ENCODE measurements at regions not wholly inside any gene's neighbourhood (a gene's known extent, or its start where the extent isn't known, plus 50 kb on each side); places are given as distances from the start of the nearest gene placed in this dataset.
"Not testable (repeated sequence)": the region's sequence is repeated elsewhere in the genome, so short reads cannot be mapped to it uniquely, and the experiment has no call there.

DNA sequence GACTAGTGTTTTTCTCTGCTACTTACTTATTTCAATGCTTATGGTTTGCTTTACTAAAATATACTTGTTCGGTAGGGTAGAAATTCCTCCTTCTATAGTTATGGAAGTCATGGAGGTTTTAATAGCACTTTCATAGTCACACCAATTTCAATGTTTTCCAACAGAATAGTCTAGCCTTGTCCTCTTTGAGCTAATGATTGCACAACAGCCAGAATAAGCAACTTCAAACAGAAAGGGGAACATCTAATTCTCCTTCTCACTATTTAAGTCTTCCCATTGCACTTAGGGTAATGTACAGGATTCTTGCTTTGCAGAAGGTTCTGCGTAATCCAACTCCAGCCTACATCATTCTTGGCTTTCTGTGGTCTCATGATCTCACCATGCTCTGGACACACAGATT, 287.7 kb upstream of the GCFC2 start:
- no peak overlapping the region for H3K27ac Mint-ChIP-seq
- no peak overlapping the region for H3K4me3 Mint-ChIP-seq
- H3K27me3 Mint-ChIP-seq: no peaks in the 10 kb centered on the region
- H3K4me1 Mint-ChIP-seq: no peaks in the 10 kb centered on the region
- peaks cover 5% of the 10 kb centered on the region for H3K9me3 Mint-ChIP-seq
- no peak for DNase-seq
- no peaks in the 10 kb centered on the region for H3K36me3 Mint-ChIP-seq

- H3K27me3 Mint-ChIP-seq: no peaks in the 10 kb centered on the region
- H3K36me3 Mint-ChIP-seq: no peaks in the 10 kb centered on the region
- H3K9me3 Mint-ChIP-seq: peaks cover 19% of the 10 kb centered on the region
- no peaks in the 10 kb centered on the region for H3K4me1 Mint-ChIP-seq
- no peak for DNase-seq
- no peak overlapping the region for H3K27ac Mint-ChIP-seq
- H3K4me3 Mint-ChIP-seq: no peak overlapping the region
Observed at GRCh38 chr2:75994759-75995158, 284.0 kb upstream of the GCFC2 start.

GRCh38 chr2:75988622-75989021, 277.9 kb upstream of the GCFC2 start:
- H3K27ac Mint-ChIP-seq: not testable (repeated sequence)

DNA sequence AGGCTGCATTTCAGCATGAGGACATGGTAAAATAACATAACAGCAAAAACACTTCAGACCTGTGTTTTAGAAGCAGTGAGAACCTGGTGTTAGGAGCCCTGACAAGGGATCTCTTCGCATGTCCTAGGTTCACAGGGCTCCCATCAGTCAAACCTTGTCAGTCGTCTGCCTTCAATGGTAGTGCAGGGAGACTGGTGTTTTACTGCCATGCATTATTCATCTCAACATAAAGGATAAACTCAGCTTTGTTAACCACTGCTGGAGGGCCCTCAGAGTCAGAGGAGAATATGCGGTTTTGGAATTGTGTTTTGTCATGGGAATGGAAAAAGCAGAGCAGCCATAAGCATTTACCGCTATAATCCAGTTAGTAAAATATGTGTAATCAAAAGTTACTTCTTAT, 275.9 kb upstream of the GCFC2 start:
- Mint-ChIP-seq H3K4me3 (no peak overlapping the region), H3K4me1 (no peaks in the 10 kb centered on the region), H3K27me3 (no peaks in the 10 kb centered on the region), H3K9me3 (peaks cover 11% of the 10 kb centered on the region), H3K36me3 (no peaks in the 10 kb centered on the region), H3K27ac (no peak overlapping the region)
- DNase-seq: no peak

More at GRCh38 chr2:75988622-75989021, 277.9 kb upstream of the GCFC2 start:
- H3K9me3 Mint-ChIP-seq: peaks cover 21% of the 10 kb centered on the region
- H3K4me1 Mint-ChIP-seq, H3K27me3 Mint-ChIP-seq, DNase-seq, H3K36me3 Mint-ChIP-seq, H3K4me3 Mint-ChIP-seq: not testable (repeated sequence)

DNA sequence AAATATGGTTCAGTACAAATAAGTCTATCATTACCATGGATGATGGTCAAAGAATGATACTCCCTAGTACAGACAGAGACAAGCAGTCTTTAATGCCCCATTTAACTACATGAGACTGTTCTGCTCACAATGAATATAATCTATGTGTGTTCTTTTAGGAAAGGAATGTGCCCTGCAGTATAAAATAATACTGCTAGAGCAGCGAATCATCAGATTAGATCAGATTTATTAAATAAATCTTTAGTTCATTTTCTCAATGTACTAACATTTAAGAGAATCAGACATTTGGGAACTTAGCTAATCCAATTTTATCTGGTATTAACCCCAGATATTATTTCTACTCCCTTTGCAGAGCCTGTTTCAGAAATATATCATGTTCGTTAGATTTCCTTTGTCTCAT, 272.0 kb upstream of the GCFC2 start:
- Mint-ChIP-seq H3K4me1 (no peaks in the 10 kb centered on the region), H3K9me3 (peaks cover 12% of the 10 kb centered on the region), H3K4me3 (no peak overlapping the region), H3K36me3 (no peaks in the 10 kb centered on the region), H3K27me3 (no peaks in the 10 kb centered on the region), H3K27ac (no peak overlapping the region)
- DNase-seq: no peak

DNA sequence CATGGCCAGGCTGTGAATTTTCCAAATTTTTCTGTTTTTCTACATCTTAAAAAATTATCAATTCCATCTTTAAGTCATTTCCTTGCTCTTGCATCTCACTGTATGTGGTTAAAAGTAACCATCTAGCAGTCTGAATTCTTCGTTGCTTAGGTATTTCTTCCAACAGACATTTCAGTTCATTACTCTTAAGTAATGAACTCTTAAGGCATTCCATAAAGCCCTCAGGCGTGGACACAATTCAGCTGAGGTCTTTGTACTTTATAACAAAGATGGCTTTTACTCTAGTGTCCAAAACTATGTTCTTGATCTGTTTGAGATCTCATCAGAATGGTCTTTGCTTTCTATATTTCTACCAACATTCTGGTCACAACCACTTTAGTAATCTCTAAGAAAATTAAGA, 253.9 kb upstream of the GCFC2 start:
- no peak overlapping the region for H3K4me3 Mint-ChIP-seq
- H3K4me1 Mint-ChIP-seq: no peaks in the 10 kb centered on the region
- no peaks in the 10 kb centered on the region for H3K36me3 Mint-ChIP-seq
- no peak for DNase-seq
- no peak overlapping the region for H3K27ac Mint-ChIP-seq
- H3K27me3 Mint-ChIP-seq: no peaks in the 10 kb centered on the region
- H3K9me3 Mint-ChIP-seq: no peaks in the 10 kb centered on the region

DNA sequence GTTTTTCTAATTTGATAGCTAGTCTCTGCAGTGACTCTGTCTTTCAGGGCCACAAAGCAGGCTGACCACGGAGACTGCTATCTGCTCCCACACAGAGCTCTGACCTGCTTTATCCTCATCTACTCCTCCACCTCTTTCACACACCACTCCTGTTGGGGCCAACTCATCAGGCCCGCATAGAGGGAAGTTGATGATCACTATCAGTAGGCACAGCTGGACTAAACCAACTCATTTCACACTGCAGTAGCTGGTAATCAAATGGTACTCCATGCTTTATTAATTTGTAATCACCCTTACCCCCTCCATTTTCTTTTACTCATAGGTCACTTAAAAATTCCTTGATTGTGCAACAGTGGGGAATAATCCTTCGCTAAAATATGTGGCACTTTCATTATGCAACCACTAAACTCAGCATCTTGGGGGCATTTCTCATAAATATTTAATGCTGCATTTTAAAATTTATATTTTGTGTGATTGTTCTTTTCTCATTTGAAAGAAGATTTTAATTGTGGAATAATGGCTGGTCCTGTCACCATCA, 249.8 kb upstream of the GCFC2 start:
- Mint-ChIP-seq H3K27ac (no peak overlapping the region), H3K9me3 (no peaks in the 10 kb centered on the region), H3K27me3 (no peaks in the 10 kb centered on the region), H3K4me1 (no peaks in the 10 kb centered on the region), H3K36me3 (no peaks in the 10 kb centered on the region), H3K4me3 (no peak overlapping the region)
- DNase-seq: no peak

- H3K27me3 Mint-ChIP-seq: no peaks in the 10 kb centered on the region
- no peak for DNase-seq
- H3K4me1 Mint-ChIP-seq: no peaks in the 10 kb centered on the region
- no peak overlapping the region for H3K4me3 Mint-ChIP-seq
- no peaks in the 10 kb centered on the region for H3K9me3 Mint-ChIP-seq
- H3K36me3 Mint-ChIP-seq: no peaks in the 10 kb centered on the region
- no peak overlapping the region for H3K27ac Mint-ChIP-seq
Observed at GRCh38 chr2:75959724-75960471, 249.2 kb upstream of the GCFC2 start.

DNA sequence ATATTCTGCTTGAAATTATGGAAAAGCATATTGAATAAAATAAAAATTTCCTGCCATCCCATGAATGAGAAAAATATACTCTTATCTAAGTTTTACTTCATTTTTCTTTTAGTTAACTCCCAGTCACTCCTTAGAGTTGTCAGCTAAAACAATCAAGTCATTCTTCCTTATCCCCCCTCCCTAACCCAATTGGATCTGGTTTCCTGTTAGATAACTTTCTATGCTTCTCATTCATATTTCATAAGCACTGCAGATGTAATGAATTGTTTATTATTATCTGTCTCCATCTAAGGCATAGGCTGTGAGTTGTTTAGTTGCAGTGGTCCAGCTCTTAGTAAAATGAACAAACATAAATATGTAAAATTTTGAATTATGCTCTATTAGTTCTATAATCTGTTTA, 244.0 kb upstream of the GCFC2 start:
- Mint-ChIP-seq H3K9me3 (no peaks in the 10 kb centered on the region), H3K4me1 (no peaks in the 10 kb centered on the region), H3K27me3 (no peaks in the 10 kb centered on the region), H3K27ac (no peak overlapping the region), H3K4me3 (no peak overlapping the region), H3K36me3 (no peaks in the 10 kb centered on the region)
- DNase-seq: no peak

DNA sequence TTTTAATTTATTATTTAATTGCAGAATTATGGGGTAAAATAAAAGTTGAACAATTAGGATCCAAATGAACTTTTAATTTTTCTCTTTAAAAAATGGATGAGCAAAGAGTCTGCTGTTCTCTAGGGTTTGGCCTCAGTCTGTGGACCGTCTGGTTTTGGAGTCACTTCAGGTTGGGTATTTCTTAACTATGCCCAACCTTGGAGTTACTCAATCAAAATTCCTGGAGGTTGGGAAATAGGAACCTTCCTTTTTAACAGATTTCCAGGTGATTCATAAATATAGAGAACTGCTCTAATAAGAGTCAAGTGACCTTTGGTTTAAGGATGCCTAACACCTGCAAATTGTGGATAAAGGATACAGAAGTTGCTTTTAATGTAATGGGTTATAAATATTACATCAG, 241.5 kb upstream of the GCFC2 start:
- no peaks in the 10 kb centered on the region for H3K27me3 Mint-ChIP-seq
- H3K4me3 Mint-ChIP-seq: no peak overlapping the region
- no peak for DNase-seq
- peaks cover 2% of the 10 kb centered on the region for H3K9me3 Mint-ChIP-seq
- H3K36me3 Mint-ChIP-seq: no peaks in the 10 kb centered on the region
- no peak overlapping the region for H3K27ac Mint-ChIP-seq
- H3K4me1 Mint-ChIP-seq: no peaks in the 10 kb centered on the region

DNA sequence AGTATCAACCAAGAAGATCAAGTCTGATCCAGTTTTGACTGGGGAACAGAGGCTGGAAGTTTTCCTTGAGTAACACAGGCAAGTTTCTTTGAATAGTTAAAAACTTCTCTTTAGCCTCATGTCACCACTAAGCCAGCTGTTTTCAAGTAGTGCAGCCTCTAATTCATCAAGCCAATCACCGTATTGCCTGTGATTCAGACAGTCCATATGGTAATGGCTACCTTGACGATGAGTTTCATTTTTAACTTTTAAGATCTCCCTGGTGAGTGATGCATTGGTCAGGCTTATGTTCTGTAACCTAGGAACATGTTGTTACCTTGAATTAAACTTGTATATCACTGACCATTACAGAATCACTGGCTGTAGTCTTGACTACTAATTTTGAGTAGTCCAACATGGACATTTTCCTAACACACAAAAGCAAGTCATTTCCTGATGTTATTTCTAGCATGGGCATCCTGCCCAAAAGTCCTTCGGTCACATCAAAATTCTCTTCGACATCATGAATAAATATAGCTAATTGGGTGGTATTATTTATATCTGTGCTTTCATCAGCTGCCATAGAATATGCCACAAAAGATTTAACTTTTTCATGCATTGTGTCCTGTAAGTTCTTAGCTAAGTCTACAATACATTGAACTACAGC, 238.8 kb upstream of the GCFC2 start:
- Mint-ChIP-seq H3K9me3 (peaks cover 2% of the 10 kb centered on the region), H3K4me1 (no peaks in the 10 kb centered on the region), H3K27me3 (no peaks in the 10 kb centered on the region), H3K36me3 (no peaks in the 10 kb centered on the region), H3K27ac (no peak overlapping the region), H3K4me3 (no peak overlapping the region)
- no peak for DNase-seq

DNA sequence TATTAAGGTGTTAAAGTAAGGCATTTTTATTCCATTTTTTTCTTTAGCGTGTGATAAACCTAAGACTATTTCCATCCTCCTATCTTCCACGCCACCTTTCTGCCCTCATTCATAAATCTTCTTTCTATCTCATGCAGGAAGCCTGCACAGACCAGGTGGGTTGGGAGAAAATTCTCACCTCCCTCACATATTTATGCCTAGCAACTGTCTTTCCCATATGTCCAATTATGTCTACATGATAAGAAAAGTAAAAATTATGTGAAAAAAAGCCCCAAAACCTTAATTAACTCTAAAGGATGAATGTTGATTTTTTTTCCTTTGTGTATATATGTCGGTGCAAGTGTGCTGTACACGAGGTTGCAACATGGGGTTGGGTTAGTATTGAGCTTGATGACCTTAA, 225.6 kb upstream of the GCFC2 start:
- no peak for DNase-seq
- H3K4me1 Mint-ChIP-seq: no peaks in the 10 kb centered on the region
- peaks cover 6% of the 10 kb centered on the region for H3K9me3 Mint-ChIP-seq
- H3K27me3 Mint-ChIP-seq: no peaks in the 10 kb centered on the region
- no peaks in the 10 kb centered on the region for H3K36me3 Mint-ChIP-seq
- H3K27ac Mint-ChIP-seq: no peak overlapping the region
- H3K4me3 Mint-ChIP-seq: no peak overlapping the region

DNA sequence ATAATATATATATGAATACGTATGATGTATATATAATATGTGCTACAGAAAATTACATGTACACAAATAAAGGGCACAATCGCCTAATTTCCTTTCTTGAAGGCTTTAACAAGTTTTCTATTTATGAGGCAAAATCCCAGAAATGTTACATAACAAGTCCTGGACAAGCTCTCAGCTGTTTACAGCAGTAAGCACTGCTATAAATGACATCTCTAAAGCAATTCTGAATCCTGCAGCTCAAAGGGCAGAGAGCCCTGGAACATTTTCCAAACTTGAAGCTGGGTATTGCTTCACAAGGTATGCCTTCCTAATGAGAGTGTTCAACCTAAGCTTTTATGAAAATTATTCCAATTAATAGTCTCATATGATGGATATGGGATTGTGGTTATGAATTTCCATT, 222.3 kb upstream of the GCFC2 start:
- Mint-ChIP-seq H3K4me3 (no peak overlapping the region), H3K27ac (no peak overlapping the region), H3K4me1 (no peaks in the 10 kb centered on the region), H3K9me3 (no peaks in the 10 kb centered on the region), H3K36me3 (no peaks in the 10 kb centered on the region), H3K27me3 (no peaks in the 10 kb centered on the region)
- no peak for DNase-seq

GRCh38 chr2:75928093-75928492, 217.4 kb upstream of the GCFC2 start:
- no peaks in the 10 kb centered on the region for H3K36me3 Mint-ChIP-seq
- no peaks in the 10 kb centered on the region for H3K4me1 Mint-ChIP-seq
- no peaks in the 10 kb centered on the region for H3K9me3 Mint-ChIP-seq
- H3K27ac Mint-ChIP-seq: no peak overlapping the region
- H3K27me3 Mint-ChIP-seq: no peaks in the 10 kb centered on the region
- DNase-seq: no peak
- no peak overlapping the region for H3K4me3 Mint-ChIP-seq

GRCh38 chr2:75925331-75926024, 214.8 kb upstream of the GCFC2 start:
- Mint-ChIP-seq H3K36me3 (no peaks in the 10 kb centered on the region), H3K27me3 (no peaks in the 10 kb centered on the region), H3K27ac (no peak overlapping the region), H3K4me1 (no peaks in the 10 kb centered on the region), H3K9me3 (no peaks in the 10 kb centered on the region), H3K4me3 (no peak overlapping the region)
- no peak for DNase-seq

All from activated naive CD8-positive, alpha-beta T cell treated with anti-CD3 and anti-CD28 coated beads for 36 hours (primary cell).